COR-L47 (cell line): ENCODE measurements at regions not wholly inside any gene's neighbourhood (a gene's known extent, or its start where the extent isn't known, plus 50 kb on each side); places are given as distances from the start of the nearest gene placed in this dataset.

ENCODE experiments used
- DNase-seq: peaks from one replicate; lab custom pipeline; 2025; lab: John Stamatoyannopoulos, UW

DNA sequence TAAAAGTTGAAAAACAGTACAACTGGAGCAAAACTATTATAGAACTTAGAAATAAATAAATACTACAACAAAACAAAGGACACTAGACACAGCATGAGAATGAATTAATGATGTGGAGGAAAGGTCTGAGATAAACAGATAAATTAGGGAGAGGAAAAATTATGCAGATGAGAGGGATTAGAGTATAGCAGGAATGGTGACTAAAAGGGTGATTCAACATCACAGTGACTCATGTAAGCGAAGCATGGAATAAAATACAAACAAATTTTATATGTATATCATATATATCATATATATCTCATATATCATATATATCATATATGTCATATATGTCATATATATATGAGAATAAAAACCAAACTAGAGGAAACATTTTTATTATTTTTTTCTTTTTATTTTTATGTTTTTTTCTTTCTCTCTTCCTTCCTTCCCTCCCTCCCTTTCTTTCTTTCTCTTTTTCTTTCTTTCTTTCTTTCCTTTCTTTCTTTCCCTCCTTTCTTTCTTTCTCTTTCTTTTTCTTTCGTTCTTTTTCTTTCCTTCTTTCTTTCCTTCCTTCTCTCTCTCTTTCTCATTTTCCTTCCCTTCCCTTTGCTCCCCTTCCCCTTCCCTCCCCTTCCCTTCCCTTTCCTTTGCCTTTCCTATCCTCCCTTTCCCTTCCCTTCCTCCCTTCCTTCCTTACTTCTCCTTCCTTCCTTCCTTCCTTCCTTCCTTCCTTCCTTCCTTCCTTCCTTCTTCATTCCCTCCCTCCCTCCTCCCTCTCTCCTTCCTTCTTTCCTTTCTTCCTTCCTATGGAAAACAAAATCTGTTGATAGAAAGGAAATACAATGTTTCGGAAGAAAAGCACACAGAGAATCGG lies 1014.6 kb downstream of the GRIK2 start:
- DNase-seq = no peak

DNA sequence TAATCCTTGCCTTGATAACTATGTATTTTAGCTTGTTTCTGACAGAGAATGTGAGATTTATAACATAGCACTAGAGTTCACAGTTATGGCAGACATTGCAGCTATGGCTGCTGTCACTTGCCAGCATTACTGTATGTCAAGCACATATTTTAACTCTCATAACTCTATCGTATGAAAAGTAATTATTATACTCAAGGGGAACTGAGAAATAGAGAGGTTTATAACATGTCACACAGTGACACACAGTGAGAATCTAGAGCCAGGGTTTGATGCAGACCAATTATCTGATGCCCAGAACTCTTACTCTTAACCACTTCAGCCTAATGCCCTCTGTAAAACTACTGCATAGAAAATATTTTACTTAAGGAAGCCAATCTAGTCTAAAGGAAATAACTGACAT lies 1012.4 kb downstream of the GRIK2 start:
- DNase-seq = no peak

DNA sequence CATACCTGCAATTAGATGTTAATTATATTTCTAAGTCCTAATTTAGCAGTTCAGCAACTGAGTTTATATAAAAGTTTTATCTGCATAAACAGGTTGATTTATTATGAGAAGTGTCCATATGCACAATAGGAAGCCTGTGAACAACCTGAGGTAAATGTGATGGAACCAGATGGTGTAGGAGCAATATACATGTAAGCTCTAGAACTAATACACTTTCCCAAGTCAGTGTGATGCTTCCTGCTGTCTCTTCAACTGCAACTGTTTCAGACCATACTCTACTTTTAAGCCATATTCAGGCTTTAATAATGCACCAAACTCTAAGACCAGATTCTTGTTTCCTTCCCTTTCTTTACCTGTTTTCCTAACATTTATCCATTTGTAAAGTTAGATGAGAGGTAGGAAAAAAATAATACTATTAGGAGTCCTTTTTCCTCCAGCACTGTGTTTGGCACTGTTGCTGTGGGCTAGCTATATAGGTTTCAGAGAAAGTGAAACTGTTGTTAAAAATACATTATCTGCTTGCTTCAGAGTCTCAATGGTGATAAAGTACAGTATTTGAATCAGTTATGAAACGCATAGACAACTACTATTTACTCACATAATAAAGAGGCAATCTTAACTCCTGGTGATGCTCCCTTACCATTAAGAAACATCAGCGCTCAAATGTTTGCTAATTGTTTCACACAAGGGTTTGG lies 1009.3 kb downstream of the GRIK2 start:
- no peak for DNase-seq

DNA sequence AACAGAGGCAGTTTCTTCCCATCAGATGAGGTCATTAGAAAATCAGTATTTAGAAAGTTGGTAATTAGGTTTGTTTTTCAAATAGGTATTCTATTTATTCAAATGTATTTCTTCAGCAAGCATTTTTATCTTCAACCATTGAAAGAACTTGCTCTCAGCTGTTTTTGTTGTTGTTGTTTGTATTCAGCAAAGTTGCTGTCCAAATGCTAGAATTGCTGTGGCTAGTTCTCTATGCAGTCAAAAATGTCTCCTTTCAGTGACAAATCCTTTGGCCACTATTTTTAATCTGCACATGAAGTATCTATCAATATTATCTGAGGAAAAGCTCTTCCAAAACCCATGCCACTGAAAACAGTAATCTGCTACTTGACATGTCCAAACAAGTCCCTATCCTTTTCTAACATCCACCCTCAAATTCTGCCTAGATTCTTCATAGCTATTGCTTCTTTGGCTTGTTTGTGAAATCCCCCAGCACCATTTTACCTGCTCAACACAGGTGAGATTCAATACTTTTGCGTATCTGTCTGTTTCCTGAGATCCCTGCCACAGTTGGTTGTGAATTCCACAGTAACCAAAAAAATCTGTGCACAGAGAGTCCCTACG lies 1005.4 kb downstream of the GRIK2 start:
- DNase-seq = no peak

DNA sequence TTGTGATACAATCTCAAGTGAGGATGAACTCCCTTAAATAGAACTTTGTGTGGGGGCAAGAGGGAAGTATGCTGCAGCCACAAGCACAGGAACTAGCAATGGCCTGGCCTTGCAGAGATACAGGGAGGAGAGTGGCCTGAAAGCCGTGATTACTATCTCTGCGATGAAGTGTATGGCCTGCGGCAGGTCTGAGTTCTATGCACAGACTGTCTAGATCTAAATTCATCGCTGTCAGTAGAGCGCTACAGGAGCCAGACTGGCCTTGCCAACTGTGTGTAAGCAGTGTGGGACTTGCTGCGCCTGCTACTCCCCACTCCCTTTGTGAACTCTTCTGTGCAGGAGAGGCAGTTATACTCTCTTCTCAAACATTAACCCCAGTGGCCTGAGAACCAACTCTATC lies 997.0 kb downstream of the GRIK2 start:
- no peak for DNase-seq

DNA sequence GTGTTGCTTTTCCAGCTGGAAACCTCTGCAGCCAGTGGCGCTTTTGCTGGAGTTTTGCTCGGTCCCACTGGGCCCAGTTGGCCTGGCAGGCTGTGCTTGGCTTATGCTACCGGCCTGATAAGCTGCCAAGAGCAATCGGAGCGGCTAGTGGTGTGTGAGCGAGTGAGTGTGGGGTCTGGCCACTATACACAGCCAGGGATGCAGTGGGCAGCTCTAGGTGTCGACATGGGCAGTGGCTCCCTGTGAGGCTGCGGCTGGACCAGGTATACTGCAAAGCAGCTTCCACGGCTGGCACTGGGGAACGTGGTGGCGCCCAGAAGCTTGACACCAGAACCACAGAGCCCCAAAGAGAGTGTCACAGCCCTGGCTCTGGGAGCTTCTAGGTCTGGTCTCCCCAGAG lies 996.5 kb downstream of the GRIK2 start:
- no peak for DNase-seq

DNA sequence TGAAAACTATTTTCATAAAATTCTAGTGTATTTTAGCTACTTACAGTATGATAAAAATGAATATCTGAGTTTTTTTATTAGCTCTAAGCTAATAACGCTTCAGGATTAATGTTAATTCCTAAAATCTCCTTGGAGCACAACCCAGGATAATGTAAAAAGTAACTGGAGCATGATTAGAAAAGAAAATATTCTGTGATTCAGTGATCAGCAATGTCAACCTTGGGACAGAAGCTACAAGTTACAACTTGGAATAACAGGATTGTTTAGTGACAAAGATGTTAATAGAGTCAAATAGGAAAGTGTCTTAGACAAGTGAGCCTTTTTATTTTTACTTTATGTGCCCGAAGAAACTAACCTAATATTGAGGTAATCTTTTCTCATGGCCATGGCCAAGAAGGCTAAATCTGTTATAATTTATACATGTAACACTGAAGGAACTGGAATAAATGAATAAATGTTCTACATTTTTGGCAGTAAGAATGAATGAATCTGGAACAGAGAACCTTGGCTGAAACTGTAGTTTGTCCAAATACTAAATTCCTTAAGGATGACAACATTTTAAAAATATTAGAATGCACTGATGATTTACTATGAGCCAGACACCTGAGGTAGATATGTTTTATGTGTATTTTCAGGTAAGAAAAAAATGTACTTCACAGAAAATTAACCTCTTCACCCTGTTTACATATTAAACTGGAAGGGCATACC lies 994.0 kb downstream of the GRIK2 start:
- DNase-seq = no peak

DNA sequence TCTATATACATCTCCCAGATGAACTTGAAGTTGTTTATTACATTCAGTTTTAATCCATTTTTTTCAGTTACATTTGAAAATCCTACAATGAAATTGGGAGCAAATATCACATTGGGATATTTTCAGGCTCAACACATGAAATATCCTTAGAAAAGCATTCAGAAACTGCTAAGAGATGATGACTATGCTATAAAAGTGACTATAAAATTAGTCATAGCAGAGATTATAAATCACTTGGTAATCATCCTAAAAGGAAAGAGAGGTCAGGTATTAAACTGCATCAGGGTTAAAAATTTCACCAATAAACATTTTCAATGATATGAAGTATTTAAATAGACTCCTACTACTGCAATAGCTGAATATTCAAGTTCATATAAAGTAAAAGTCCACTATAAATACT lies 987.7 kb downstream of the GRIK2 start:
- DNase-seq = no peak

DNA sequence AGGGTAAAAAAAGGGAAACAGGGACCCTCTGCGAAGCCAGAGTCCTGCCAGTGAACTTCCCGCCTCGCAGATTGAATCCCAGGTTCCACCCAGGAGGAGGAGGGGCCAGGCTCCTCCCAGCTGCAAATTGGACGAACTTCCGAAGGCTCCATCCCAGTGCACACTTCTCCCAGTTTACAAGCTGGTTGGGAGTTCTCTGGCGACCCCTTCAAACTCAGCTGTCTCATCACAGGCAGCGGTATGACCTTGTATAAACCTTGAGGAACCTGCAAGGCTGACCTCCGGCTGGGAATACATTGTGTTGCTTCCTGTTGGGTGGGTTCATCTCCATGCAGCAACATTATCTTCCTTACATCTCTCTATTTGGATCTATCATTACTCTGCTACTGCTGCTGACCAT lies 962.7 kb downstream of the GRIK2 start:
- no peak for DNase-seq

DNA sequence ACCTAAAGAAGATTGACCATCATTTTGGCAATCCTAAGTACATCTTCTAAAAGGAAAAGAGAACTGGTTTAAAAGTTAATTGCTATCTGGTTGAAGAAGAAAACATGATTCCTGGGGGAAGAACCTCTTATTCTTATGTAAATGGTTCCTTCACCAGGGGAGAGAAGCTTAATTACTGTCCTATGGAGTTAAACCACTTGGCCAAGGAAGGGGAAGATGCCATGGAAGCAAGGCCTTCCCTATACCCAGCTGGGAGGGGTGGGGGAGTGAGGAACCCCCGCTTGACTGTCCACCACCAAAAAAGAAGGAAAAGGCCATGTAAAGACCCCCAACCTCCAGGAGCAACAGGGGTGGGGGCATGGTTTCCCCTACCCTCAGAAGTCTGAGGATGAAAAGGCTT lies 962.1 kb downstream of the GRIK2 start:
- no peak for DNase-seq

DNA sequence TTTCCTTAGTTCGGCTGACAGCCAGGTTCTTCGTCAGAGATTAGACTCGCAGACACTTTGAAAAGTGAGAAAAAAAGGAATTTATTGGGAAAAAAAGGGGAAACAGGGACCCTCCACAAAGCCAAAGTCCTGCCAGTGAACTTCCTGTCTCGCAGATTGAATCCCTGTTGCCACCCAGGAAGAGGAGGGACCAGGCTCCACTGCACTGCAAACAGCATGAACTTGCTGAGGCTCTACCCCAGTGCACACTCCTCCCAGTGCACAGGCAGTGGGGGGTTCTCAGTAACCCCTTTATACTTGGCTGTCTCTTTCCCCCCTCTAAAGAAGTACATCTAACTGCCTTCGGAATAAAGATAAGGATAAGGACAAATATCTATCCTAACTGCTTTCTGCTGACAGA lies 959.0 kb downstream of the GRIK2 start:
- DNase-seq = no peak

DNA sequence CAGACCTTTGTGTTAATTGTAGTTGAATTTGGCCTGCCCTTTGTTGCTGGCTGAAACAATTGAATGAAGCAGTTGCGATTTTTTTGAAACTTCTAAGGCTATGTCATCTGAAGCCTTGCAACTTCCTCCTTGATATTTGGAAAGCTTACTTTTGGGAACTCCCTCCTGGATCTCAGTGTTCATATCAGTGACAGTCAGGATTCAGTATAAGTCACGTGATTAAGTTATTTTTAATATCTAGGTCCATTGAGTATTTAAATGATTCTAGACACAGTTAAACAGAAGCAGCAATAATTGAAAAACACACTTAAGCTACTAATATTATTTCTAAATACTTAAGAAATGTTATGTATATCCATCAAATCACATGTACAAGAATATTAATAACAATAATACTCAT lies 951.3 kb downstream of the GRIK2 start:
- no peak for DNase-seq

DNA sequence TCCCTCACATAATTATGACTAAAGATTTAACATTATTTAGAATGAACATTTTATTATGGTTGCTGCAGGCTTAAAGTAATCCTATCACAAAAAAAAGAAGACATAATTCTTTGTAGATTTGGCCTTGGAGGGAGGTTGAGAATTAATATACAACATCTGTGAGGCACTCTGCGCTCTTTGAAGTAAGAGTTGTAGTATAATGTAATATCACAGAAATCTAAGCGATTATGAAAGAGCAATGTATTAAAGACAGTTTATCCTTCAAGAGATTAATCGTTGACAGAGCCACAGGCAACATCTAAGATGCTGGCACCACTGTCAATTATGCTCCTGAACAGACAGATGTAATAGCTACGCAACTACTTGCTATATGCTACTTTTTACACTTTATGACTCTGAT lies 946.8 kb downstream of the GRIK2 start:
- no peak for DNase-seq

DNA sequence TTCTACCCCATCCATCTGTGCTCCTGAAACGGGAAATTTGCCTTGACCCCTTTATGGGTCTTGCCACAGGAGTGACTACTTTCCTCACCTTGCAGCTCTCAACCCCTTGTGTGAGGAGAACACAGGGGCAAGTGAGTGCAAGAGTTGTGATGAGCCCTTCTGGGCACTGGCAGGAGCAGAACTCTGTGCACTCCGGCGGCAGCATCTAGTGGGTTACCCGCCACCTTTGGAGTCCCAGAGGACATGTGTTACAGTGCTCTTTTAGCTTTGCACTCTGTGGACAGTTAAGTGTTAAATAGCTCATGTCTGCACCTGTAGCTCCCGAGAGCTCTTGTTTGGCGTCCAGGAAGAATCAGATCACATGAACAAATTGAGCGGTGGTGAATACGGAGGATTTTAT lies 940.2 kb downstream of the GRIK2 start:
- DNase-seq = no peak

DNA sequence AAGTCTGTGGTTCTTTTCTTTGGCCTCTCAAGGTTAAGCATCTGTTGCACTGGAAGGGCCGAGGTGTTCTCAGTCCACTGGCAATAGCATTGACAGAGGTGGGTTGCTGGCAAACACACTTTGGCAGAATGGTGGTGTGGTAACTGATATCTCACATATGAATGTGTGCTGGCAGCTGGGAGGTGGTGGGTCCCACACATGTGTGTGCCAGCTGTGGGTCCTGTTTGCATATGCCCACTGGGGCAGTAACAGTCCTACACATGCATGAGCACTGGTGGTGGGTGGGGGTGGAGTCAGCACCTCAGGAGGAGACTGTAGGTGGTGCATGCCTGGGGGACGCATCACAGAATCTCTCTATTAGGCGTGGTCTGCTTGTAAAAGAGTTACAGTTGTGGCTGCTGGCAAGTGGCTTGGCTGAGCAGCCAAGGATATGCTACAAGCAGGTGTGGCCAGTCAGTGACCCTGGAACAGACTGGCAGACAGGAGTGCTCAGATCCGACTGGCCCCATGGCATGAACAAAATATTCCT lies 934.3 kb downstream of the GRIK2 start:
- DNase-seq = no peak

DNA sequence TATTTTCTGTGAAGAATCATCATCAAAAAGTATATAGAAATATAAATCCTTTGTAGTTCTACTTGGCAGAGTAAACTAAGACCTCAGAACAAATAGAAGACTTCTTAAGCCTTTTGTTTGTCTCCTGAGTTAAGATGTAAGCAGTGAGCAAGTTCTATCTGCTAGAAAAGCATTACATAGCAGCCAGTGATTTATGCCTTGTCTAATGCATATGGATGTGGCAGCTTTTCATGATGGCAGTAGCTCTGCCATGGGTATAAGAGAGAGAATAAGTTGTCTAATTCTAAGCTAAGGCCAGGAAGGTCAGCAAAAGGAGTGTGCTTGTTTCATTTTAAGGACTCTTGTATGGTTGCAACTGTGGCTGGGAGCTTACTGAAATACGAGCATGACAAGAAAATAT lies 920.2 kb downstream of the GRIK2 start:
- DNase-seq = no peak

DNA sequence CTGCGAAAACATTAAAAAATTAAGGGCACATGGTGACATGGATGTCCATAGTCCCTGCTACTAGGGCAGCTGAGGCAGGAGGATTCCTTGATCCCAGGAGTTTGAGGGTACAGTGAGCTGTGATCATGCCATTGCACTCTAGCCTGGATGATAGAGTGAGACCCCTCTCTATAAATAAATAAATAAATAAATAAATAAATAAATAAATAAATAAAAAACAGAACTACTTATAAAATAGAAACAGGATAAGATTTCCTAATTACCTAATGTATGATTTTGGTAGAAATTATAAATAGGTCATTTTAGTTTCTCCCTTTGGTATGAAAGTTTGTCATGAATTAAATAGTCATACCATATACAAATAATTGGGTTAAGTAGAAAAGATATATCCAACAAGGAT lies 916.2 kb downstream of the GRIK2 start:
- DNase-seq = no peak

DNA sequence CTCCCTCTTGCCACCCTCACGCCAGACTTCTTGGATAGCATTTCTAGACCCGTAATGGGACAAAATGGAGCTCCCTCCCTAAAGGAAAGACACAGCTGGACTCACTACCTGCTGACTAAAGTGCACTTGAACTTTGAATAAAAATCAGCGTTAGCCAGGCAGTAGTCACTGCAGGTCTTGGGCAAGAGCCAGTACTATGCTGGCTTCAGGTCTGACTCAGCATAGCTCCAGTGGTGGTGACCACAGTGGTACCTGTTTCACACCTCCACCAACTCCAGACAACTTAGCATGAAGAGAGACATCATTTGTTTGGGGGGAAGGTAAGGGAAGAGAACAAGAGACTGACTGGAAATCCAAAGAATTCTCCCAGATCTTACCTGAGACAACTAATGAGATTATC lies 906.8 kb downstream of the GRIK2 start:
- DNase-seq = no peak

DNA sequence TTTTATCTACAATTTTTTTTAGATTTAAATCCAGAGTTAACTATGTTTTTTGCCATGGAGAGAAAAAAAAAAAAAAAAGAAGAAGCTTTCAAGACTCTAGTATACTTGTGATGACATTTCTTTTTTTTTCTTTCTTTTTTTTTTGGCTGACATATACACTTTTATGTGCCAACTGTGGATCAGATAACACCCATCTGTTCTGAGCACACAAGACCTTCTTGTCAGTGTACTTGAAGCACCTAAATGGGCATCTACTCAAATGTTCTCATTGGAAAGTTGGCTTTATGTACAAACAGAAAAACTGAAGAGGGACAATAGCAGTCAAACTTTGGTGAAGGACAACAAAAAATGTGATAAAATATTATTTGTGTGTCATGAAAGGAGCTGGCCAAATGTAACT lies 904.5 kb downstream of the GRIK2 start:
- no peak for DNase-seq
